Fibroblast of mammary gland (primary cell): ENCODE measurements at regions not wholly inside any gene's neighbourhood (a gene's known extent, or its start where the extent isn't known, plus 50 kb on each side); places are given as distances from the start of the nearest gene placed in this dataset.

Experiments
- DNase-seq: peaks from one replicate; pipeline ENCODE4 v3.0.0-alpha.2; 2010; ENCODE audit warnings: low read depth
- H3K4me3 ChIP-seq: 2 replicates; pipeline ENCODE4 v1.5.1; 2011; ENCODE audit warnings: low read depth, mild to moderate bottlenecking, low read length, moderate library complexity; ENCODE audit not compliant: control insufficient read depth
- CTCF ChIP-seq: conservative IDR thresholded peaks from 2 replicates; pipeline ENCODE4 v1.5.1; 2011; ENCODE audit warnings: low read depth, low read length, inconsistent platforms; ENCODE audit not compliant: control insufficient read depth, insufficient read depth

- TF ChIP-seq CTCF = no peak
- H3K4me3 ChIP-seq = no peak overlapping the region
- no peak for DNase-seq
Observed at GRCh38 chr14:40903709-40904108, 703.0 kb upstream of the LRFN5 start.

DNA sequence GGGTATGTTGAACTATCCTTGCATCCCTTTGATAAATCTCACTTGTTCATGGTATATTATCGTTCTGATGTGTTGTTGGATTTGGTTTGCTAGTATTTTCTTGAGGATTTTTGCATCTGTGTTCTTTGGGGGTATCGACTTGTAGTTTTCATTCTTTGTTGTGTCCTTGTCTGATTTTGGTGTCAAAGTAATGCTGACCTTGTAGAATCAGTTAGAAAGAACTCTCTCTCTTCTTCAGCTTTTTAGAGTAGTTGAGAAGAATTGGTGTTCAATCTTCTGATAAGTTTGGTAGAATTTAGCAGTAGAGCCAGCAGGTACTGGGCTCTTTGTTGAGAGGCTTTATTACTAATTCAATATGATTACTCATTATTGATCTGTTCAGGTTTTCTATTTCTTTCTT lies 707.2 kb upstream of the LRFN5 start:
- DNase-seq = no peak
- no peak for TF ChIP-seq CTCF
- H3K4me3 ChIP-seq = no peak overlapping the region

- TF ChIP-seq CTCF = no peak
Observed at GRCh38 chr14:40894846-40895245, 711.8 kb upstream of the LRFN5 start.

GRCh38 chr14:40889126-40889525 lies 717.5 kb upstream of the LRFN5 start:
- no peak for TF ChIP-seq CTCF
- DNase-seq = no peak
- no peak overlapping the region for H3K4me3 ChIP-seq

More at GRCh38 chr14:40894846-40895245, 711.8 kb upstream of the LRFN5 start:
- no peak for DNase-seq
- H3K4me3 ChIP-seq = no peak overlapping the region

DNA sequence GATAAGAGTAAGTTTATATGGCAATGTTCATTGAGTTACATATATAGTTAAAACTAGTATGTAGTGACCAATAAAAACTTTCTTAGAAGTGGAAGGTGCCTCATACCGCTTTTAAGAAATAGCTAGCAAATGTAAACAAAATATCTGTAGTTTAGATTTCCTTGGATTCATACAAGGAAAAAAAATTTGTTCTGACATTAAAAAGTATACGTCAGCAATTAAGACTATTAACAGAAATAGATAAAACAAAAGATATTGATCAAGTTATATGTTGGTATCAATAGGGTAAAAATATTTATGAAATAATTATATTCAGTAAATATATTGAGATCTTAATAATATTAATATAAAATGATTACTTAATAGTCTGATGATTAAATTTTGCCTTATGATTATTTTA lies 718.8 kb upstream of the LRFN5 start:
- no peak overlapping the region for H3K4me3 ChIP-seq
- no peak for TF ChIP-seq CTCF
- no peak for DNase-seq

DNA sequence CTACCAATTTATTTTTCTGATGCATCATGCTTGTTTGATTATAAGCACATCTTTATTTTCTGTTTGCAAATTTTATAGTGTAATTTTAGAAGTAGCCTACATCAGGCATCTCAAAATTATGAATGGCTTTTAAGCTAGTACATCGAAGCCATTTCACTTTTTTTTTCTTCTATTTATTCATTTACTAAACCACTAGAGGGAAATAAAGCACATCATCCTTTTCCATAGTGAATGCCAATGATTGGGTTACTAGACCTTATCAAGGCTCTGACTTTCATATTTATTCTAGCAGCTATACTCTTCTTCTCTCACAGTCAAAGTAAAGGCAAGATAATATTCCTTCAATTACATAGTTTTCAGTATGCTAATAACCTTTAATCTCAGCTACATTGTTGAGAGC lies 736.4 kb upstream of the LRFN5 start:
- DNase-seq = no peak
- TF ChIP-seq CTCF = no peak
- H3K4me3 ChIP-seq = no peak overlapping the region

- no peak overlapping the region for H3K4me3 ChIP-seq
- TF ChIP-seq CTCF = no peak
- DNase-seq = no peak
Observed at GRCh38 chr14:40859055-40859454, 747.6 kb upstream of the LRFN5 start.
